ENCODE measurements at regions not wholly inside any gene's neighbourhood (a gene's known extent, or its start where the extent isn't known, plus 50 kb on each side); places are given as distances from the start of the nearest gene placed in this dataset.
A peak's percentile ranks its signal among the peaks of the same experiment; 100 is the strongest.

- ATAC-seq (peak in 7 of 8 donors; percentile 50 to 73 (median 53)), DNase-seq (peak in 1 of 2 donors; percentile 43)
- intact Hi-C loops (cut with DNase I): loop anchor here in 4 of 10 donors (5.0 to 10.0 kb wide), 7 partner anchors 119 to 509 kb away; no protein-coding TSS in a partner anchor
- peak in 8 of 9 donors; percentile 41 to 79 (median 70) for TF ChIP-seq CTCF (IDR thresholded peaks at IDR 0.05)
- Histone ChIP-seq H3K27ac (no peak overlapping the region), H3K4me3 (no peak overlapping the region), H3K36me3 (no peaks in the 10 kb centered on the region), H3K9me3 (no peaks in the 10 kb centered on the region), H3K4me1 (peaks cover 0 to 7% (median 0%) of the 10 kb centered on the region in 9 donors), H3K27me3 (peaks cover 0 to 6% (median 0%) of the 10 kb centered on the region in 7 donors)
- WGBS, 2 donors: 13 to 16% methylated on average over 3 of the region's 3 CpGs
Observed at GRCh38 chr15:45795440-45796069, 160.7 kb downstream of the SQOR start.

DNA sequence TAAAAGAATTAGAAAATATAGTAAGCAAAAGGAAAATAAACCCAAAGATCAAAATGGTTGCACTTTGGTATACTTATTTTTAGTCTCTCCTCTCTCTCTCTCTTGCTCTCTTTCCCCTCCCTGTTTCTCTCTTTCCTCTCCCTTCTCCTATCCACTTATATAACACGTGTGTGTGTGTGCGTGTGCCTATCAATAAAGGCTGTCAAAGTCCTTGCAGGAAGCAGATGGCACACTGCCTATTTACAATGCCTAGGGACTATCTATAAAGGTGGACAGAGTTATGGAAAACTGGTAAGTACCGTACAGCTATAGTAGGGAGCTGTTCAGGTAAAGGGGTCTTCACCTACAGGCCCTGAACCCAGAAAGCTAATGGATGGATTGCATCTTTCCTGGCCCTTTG, 161.6 kb downstream of the SQOR start:
- intact Hi-C loops (cut with DNase I): loop anchor here in 4 of 10 donors (5.0 to 10.0 kb wide), 7 partner anchors 118 to 508 kb away; no protein-coding TSS in a partner anchor
- no peak for DNase-seq

DNA sequence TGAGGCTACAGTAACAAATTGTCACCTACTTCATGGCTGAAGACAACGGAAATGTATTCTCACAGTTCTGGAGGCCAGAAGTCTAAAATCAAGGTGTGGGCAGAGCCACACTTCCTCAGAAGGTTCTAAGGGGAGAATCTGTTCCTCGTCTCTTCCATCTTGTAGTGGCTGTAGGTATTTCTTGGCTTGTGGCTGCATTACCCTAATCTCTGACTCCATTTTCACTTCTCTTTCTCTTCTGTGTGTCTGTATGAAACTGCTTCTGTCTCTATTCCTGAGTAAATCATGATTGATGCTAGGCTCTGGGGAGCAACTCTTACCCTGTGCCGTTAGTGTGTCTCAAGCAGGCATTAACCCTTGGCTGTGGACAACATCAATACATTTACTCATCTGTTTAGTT, 164.7 kb downstream of the SQOR start:
- intact Hi-C loops (cut with DNase I): loop anchor here in 4 of 10 donors (5.0 to 10.0 kb wide), 7 partner anchors 115 to 505 kb away; no protein-coding TSS in a partner anchor
- no peak for ATAC-seq
- no peak for TF ChIP-seq CTCF (IDR thresholded peaks at IDR 0.05)

More for the DNA sequence above, 161.6 kb downstream of the SQOR start:
- WGBS, 2 donors: 80 to 82% methylated on average over 3 of the region's 3 CpGs
- no peaks in the 10 kb centered on the region for H3K9me3 ChIP-seq
- no peak for ATAC-seq
- no peak overlapping the region for H3K27ac ChIP-seq
- H3K36me3 ChIP-seq: no peaks in the 10 kb centered on the region
- H3K4me1 ChIP-seq: peaks cover 0 to 7% (median 0%) of the 10 kb centered on the region in 9 donors
- H3K4me3 ChIP-seq: no peak overlapping the region
- no peak for TF ChIP-seq CTCF (IDR thresholded peaks at IDR 0.05)
- H3K27me3 ChIP-seq: peaks cover 0 to 6% (median 0%) of the 10 kb centered on the region in 7 donors

GRCh38 chr15:45801543-45801942, 166.7 kb downstream of the SQOR start:
- Histone ChIP-seq H3K27me3 (no peaks in the 10 kb centered on the region), H3K27ac (no peak overlapping the region), H3K36me3 (no peaks in the 10 kb centered on the region), H3K9me3 (no peaks in the 10 kb centered on the region), H3K4me1 (no peaks in the 10 kb centered on the region), H3K4me3 (no peak overlapping the region)
- ATAC-seq: no peak
- DNase-seq: no peak
- 53 to 65% methylated on average over 4 of the region's 4 CpGs for WGBS, 2 donors
- intact Hi-C loops (cut with DNase I): no loop called here
- no peak for TF ChIP-seq CTCF (IDR thresholded peaks at IDR 0.05)

More for the DNA sequence above, 164.7 kb downstream of the SQOR start:
- H3K9me3 ChIP-seq: no peaks in the 10 kb centered on the region
- 76 to 81% methylated on average over 3 of the region's 3 CpGs for WGBS, 2 donors
- no peaks in the 10 kb centered on the region for H3K36me3 ChIP-seq
- no peak for DNase-seq
- H3K27ac ChIP-seq: no peak overlapping the region
- no peak overlapping the region for H3K4me3 ChIP-seq
- peaks cover 0 to 6% (median 0%) of the 10 kb centered on the region in 7 donors for H3K27me3 ChIP-seq
- peaks cover 0 to 7% (median 0%) of the 10 kb centered on the region in 9 donors for H3K4me1 ChIP-seq

All from heart right ventricle (tissue), 16 donors.